A673 (cell line): ENCODE measurements at regions not wholly inside any gene's neighbourhood (a gene's known extent, or its start where the extent isn't known, plus 50 kb on each side); places are given as distances from the start of the nearest gene placed in this dataset.

Source experiments
- BruUV-seq: library from RNA; stranded (reverse); fragments of 400-500 nt; replicated peaks from 2 replicates; lab custom pipeline; 2021; lab: Mats Ljungman, UMichigan
- CTCF ChIA-PET: fragments of 300-600 bp; sonication (Branson Sonifier 250); formaldehyde crosslinking; loops from one replicate; lab custom pipeline; 2022; ENCODE audit warnings: antibody characterized with exemption; lab: Charles Lee
- POLR2A ChIA-PET: fragments of 300-600 bp; sonication (Branson Sonifier 250); formaldehyde crosslinking; loops from one replicate; lab custom pipeline; 2022; ENCODE audit warnings: antibody characterized with exemption; ENCODE audit not compliant: low non-redundant PET; lab: Charles Lee
- DNase-seq: peaks from one replicate; pipeline ENCODE4 v3.0.0-alpha.2; 2015; ENCODE audit warnings: low spot score
- H3K27ac ChIP-seq: fragments of 200-600 bp; sonication (generic); 2 replicates; pipeline ENCODE4 v1.5.1; 2016; ENCODE audit warnings: mixed run types, low read depth, mild to moderate bottlenecking, mixed read lengths, antibody characterized with exemption, low read length; ENCODE audit not compliant: poor library complexity, severe bottlenecking
- H3K27me3 ChIP-seq: fragments of 200-600 bp; sonication (generic); replicated peaks from 2 replicates; pipeline ENCODE4 v1.6.1; 2017; ENCODE audit warnings: mixed run types, low read depth, mild to moderate bottlenecking, mixed read lengths, antibody characterized with exemption, low read length; ENCODE audit not compliant: insufficient read depth, poor library complexity
- H3K36me3 ChIP-seq: fragments of 200-600 bp; sonication (generic); 2 replicates; pipeline ENCODE4 v1.6.1; 2016; ENCODE audit warnings: mixed run types, mild to moderate bottlenecking, mixed read lengths, antibody characterized with exemption, low read length; ENCODE audit not compliant: insufficient read depth, poor library complexity, severe bottlenecking
- H3K4me1 ChIP-seq: fragments of 200-600 bp; sonication (generic); 2 replicates; pipeline ENCODE4 v1.6.1; 2017; ENCODE audit warnings: mixed run types, mild to moderate bottlenecking, mixed read lengths, antibody characterized with exemption, low read length; ENCODE audit not compliant: insufficient read depth, poor library complexity, severe bottlenecking
- H3K4me3 ChIP-seq: fragments of 200-600 bp; sonication (generic); 2 replicates; pipeline ENCODE4 v1.5.1; 2016; ENCODE audit warnings: low read depth, mixed run types, mild to moderate bottlenecking, mixed read lengths, low read length; ENCODE audit not compliant: poor library complexity, severe bottlenecking
- H3K9me3 ChIP-seq: fragments of 200-600 bp; sonication (generic); 2 replicates; pipeline ENCODE4 v1.6.1; 2016; ENCODE audit warnings: mixed run types, low read depth, mild to moderate bottlenecking, mixed read lengths, antibody characterized with exemption, low read length; ENCODE audit not compliant: poor library complexity, severe bottlenecking
- CTCF ChIP-seq: fragments of 300-800, 200-600 bp; sonication (generic); conservative IDR thresholded peaks from 2 replicates; pipeline ENCODE4 v1.5.1; 2017; ENCODE audit warnings: low read depth, mild to moderate bottlenecking, antibody characterized with exemption, low read length, moderate library complexity, mixed read lengths
- EZH2 ChIP-seq: fragments of 200-600 bp; sonication (generic); IDR thresholded peaks from 2 replicates; pipeline ENCODE4 v1.6.1; 2017; ENCODE audit warnings: borderline replicate concordance, low read depth, mild to moderate bottlenecking, mixed read lengths, antibody characterized with exemption, low read length; ENCODE audit not compliant: poor library complexity, severe bottlenecking
- intact Hi-C: fragments of 100-400 bp; cut with micrococcal nuclease; formaldehyde crosslinking; loops from one replicate; pipeline ENCODE4 v1.10.0; 2022; ENCODE audit not compliant: unreplicated experiment

DNA sequence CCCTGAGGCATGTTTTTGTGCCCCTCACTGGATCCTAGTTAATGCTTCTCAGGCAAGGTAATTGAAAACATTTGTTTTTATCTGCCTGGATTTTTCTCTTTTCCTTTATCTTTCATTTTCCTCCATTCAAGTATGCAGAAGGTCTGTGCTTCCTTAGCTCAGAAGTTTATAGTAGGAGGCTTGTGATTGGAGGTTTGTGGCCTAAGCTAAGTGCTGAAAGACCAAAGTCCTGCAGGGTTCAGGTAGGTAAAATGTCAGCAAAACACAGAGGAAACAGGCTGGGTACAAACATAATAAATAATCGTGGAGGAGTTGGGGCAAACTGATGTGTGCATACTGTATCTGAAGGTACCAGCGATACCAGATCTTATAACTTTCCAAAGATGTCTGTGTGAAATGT, 230.9 kb upstream of the KLF4 start:
- DNase-seq = no peak
- ChIA-PET POLR2A (interaction anchor here (0.7 kb wide), 1 partner anchor 486 kb away, joined by 3 read pairs; no protein-coding TSS in a partner anchor), CTCF (no interaction called here)
- no peaks in the 10 kb centered on the region for H3K9me3 ChIP-seq
- intact Hi-C loops = no loop called here
- peaks cover under 1% of the 10 kb centered on the region for H3K27me3 ChIP-seq
- H3K36me3 ChIP-seq = no peaks in the 10 kb centered on the region
- TF ChIP-seq CTCF (no peak), EZH2 (no peak)
- no TSS peak for BruUV-seq
- no peak overlapping the region for H3K27ac ChIP-seq
- H3K4me1 ChIP-seq = no peaks in the 10 kb centered on the region
- no peak overlapping the region for H3K4me3 ChIP-seq

DNA sequence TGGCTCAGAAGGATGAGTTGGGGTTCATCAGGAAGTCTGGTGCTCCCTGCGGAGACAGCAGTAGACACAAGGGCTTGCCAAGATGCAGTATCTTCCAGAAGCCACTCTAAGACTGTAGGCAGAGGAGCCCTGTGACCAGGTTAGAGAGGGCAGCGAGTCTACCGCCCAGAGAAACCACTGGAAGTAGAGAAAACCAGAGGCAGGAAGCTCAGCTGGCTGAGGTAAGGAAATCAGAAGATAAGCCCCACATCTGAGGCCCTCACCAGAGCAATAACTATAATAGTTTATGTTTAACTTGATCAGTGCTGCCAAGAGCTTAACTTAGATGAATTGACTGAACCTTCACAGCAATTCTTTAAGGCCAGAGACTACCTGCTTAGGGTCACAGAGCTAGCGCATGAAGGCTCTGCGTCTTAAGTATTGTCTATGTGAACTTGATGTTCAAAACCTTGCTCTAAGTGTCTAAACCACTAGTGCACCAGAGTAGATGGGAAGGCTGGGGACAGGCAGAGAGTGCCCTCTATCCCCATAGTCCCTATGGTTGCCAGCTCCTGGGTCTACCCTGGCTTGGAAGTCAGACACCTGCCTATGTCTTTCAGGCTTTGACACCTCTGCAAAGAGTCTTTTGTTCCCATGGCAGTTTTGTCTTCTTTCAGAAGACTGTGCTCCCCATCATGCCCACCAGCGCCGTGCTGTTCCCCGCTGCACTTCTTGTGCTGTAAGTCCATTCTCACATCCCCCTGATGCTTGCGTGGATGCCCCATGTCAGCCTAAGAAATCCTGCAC, 228.2 kb upstream of the KLF4 start:
- Histone ChIP-seq H3K36me3 (no peaks in the 10 kb centered on the region), H3K27ac (no peak overlapping the region), H3K4me1 (no peaks in the 10 kb centered on the region), H3K4me3 (no peak overlapping the region), H3K27me3 (peaks cover 2% of the 10 kb centered on the region), H3K9me3 (no peaks in the 10 kb centered on the region)
- CTCF ChIA-PET = no interaction called here
- intact Hi-C loops = no loop called here
- no peak for DNase-seq
- BruUV-seq = no TSS peak
- POLR2A ChIA-PET = no interaction called here
- no peak for TF ChIP-seq EZH2
- no peak for TF ChIP-seq CTCF

- TF ChIP-seq CTCF (no peak), EZH2 (no peak)
- Histone ChIP-seq H3K4me1 (no peaks in the 10 kb centered on the region), H3K27me3 (peaks cover 2% of the 10 kb centered on the region), H3K4me3 (no peak overlapping the region), H3K9me3 (no peaks in the 10 kb centered on the region), H3K27ac (no peak overlapping the region), H3K36me3 (no peaks in the 10 kb centered on the region)
- POLR2A ChIA-PET = no interaction called here
- intact Hi-C loops = no loop called here
- no peak for DNase-seq
- CTCF ChIA-PET = no interaction called here
- BruUV-seq = no TSS peak
Measured at GRCh38 chr9:107715740-107716139, 226.2 kb upstream of the KLF4 start.
